SK-N-SH treated with all-trans-retinoic acid at 6 μM for 48 hours (cell line): ENCODE measurements at regions not wholly inside any gene's neighbourhood (a gene's known extent, or its start where the extent isn't known, plus 50 kb on each side); places are given as distances from the start of the nearest gene placed in this dataset.

Experiments
- ARNTL ChIP-seq: fragments of 450-650 bp; formaldehyde crosslinking; IDR thresholded peaks from 2 replicates; pipeline ENCODE4 v1.5.0; 2020; ENCODE audit warnings: low read depth, mild to moderate bottlenecking, moderate library complexity, borderline replicate concordance
- ESRRG ChIP-seq: fragments of 250-450 bp; sonication (Bioruptor Pico); IDR thresholded peaks from 2 replicates; pipeline ENCODE4 v1.6.1; 2021; ENCODE audit warnings: mild to moderate bottlenecking
- PATZ1 ChIP-seq: fragments of 250-450 bp; sonication (Bioruptor Pico); IDR thresholded peaks from 2 replicates; pipeline ENCODE4 v1.8.0; 2020; ENCODE audit warnings: mild to moderate bottlenecking, moderate library complexity, borderline replicate concordance
- PPARA ChIP-seq: fragments of 250-450 bp; sonication (Bioruptor Pico); IDR thresholded peaks from 2 replicates; pipeline ENCODE4 v1.5.0; 2020; ENCODE audit warnings: mild to moderate bottlenecking, borderline replicate concordance
- ZFP30 ChIP-seq: fragments of 450-650 bp; formaldehyde crosslinking; IDR thresholded peaks from 2 replicates; pipeline ENCODE4 v1.5.0; 2022; ENCODE audit warnings: mild to moderate bottlenecking, moderate library complexity
- ZNF565 ChIP-seq: fragments of 450-650 bp; formaldehyde crosslinking; conservative IDR thresholded peaks from 2 replicates; pipeline ENCODE4 v1.5.0; 2020; ENCODE audit warnings: low read depth, mild to moderate bottlenecking, moderate library complexity
- ZNF8 ChIP-seq: fragments of 450-650 bp; formaldehyde crosslinking; IDR thresholded peaks from 2 replicates; pipeline ENCODE4 v1.5.0; 2020; ENCODE audit warnings: mild to moderate bottlenecking, moderate library complexity

- TF ChIP-seq PATZ1 (CRISPR knock-in tag) (no peak), ARNTL (no peak), ESRRG (CRISPR knock-in tag) (no peak), ZFP30 (no peak), ZNF565 (no peak), PPARA (no peak), ZNF8 (no peak)
Observed at GRCh38 chr10:129021594-129022304, 445.3 kb upstream of the MGMT start.
